ENCODE measurements at regions not wholly inside any gene's neighbourhood (a gene's known extent, or its start where the extent isn't known, plus 50 kb on each side); places are given as distances from the start of the nearest gene placed in this dataset.
"Not testable (repeated sequence)": the region's sequence is repeated elsewhere in the genome, so short reads cannot be mapped to it uniquely, and the experiment has no call there.

DNA sequence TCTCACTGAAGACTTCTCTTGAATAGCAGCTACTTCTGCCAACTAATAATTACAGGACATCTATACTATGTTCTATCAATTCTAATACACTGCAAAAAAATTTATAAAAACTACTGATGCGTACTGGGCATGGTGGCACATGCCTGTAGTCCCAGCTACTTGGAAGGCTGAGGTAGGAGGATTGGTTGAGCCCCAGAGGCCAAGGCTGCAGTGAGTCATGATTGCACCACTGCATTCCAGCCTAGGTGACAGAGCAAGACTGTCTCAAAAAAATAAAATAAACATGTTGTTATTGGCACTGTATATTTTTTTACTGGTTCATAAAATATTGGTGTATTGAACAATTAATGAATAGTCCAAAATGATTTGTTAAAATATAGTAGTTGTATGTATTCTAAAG lies 97.0 kb upstream of the NAA35 start:
- not testable (repeated sequence) for H3K27me3 ChIP-seq, H3K4me3 ChIP-seq, H3K27ac ChIP-seq, H3K4me1 ChIP-seq, H3K9me3 ChIP-seq
- peak; percentile 48 for ATAC-seq
- whole genome bisulfite sequencing, 2 donors (ENCODE audit: low coverage in 1 of 2): 83 to 91% methylated on average over 1 of the region's 1 CpG
- peaks cover 0 to 82% of the 10 kb centered on the region in 2 donors for H3K36me3 ChIP-seq

DNA sequence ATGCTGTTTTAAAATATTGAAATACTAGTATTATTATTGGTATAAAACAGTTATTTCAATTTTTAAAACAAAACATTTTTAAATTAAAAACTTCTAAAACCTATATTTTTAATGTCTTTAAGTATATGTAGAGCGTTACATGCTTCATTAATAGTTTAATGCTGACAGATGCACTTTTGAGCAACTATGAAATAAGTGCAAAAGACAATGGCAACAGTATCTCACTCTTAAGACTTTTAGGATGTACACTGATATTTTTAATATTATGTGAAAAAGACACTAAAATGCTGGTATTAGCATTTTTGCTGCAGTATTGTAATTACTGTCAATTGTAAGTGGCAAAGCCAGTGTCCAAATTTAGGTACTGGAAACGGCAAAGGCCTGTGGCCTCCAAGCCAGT lies 93.2 kb upstream of the NAA35 start:
- peaks cover 0 to 79% of the 10 kb centered on the region in 2 donors for H3K36me3 ChIP-seq
- not testable (repeated sequence) for H3K4me3 ChIP-seq, H3K9me3 ChIP-seq, H3K27me3 ChIP-seq, H3K4me1 ChIP-seq, ATAC-seq, H3K27ac ChIP-seq
- WGBS, 2 donors (ENCODE audit: low coverage in 1 of 2): 81 to 96% methylated on average over 2 of the region's 2 CpGs

DNA sequence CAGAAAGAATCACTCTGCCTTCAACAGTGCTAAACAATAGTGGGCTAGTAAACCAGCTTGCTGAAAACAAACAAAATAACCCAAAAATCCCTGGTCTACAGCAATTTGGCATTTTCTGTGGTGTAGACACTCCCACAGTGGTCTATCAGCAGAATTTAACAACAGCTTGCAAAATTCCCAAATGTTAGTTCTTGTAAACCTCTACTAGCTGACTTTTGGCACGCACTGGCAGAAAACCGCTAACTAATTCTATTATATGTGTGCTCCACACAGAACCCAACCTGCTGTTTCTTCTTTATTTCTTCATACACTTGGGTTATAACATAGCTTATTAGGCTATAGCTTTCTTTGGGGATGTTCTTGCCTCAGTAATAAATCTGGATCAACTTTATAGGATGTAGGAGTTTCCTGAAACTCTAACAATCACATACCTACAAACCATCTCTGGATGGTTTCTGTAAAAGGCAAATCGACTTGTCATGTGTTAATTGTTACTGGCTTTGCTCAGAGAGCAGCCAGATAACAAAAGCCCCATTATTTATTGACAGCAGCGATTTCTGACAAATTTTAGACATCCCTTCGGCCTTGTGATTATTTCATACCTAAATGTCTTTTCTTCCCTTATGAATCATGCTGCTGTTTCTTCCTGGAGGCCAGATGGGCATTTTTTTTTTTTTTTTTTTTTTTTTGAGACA lies 82.7 kb upstream of the NAA35 start:
- Histone ChIP-seq H3K36me3 (peaks cover 0 to 25% of the 10 kb centered on the region in 2 donors), H3K27me3 (no peaks in the 10 kb centered on the region), H3K4me1 (no peaks in the 10 kb centered on the region), H3K4me3 (no peak overlapping the region), H3K27ac (no peak overlapping the region), H3K9me3 (no peaks in the 10 kb centered on the region)
- 55 to 77% methylated on average over 3 to 5 of the region's 5 CpGs for WGBS, 2 donors (ENCODE audit: low coverage in 1 of 2)
- ATAC-seq: no peak
- TF ChIP-seq POLR2AphosphoS5 (IDR thresholded peaks at IDR 0.05): no peak
- TF ChIP-seq, protein P1, sequence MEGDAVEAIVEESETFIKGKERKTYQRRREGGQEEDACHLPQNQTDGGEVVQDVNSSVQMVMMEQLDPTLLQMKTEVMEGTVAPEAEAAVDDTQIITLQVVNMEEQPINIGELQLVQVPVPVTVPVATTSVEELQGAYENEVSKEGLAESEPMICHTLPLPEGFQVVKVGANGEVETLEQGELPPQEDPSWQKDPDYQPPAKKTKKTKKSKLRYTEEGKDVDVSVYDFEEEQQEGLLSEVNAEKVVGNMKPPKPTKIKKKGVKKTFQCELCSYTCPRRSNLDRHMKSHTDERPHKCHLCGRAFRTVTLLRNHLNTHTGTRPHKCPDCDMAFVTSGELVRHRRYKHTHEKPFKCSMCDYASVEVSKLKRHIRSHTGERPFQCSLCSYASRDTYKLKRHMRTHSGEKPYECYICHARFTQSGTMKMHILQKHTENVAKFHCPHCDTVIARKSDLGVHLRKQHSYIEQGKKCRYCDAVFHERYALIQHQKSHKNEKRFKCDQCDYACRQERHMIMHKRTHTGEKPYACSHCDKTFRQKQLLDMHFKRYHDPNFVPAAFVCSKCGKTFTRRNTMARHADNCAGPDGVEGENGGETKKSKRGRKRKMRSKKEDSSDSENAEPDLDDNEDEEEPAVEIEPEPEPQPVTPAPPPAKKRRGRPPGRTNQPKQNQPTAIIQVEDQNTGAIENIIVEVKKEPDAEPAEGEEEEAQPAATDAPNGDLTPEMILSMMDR (IDR thresholded peaks at IDR 0.05): no peak
- TF ChIP-seq POLR2A (IDR thresholded peaks at IDR 0.05): no peak
- TF ChIP-seq EP300 (IDR thresholded peaks at IDR 0.05): no peak

DNA sequence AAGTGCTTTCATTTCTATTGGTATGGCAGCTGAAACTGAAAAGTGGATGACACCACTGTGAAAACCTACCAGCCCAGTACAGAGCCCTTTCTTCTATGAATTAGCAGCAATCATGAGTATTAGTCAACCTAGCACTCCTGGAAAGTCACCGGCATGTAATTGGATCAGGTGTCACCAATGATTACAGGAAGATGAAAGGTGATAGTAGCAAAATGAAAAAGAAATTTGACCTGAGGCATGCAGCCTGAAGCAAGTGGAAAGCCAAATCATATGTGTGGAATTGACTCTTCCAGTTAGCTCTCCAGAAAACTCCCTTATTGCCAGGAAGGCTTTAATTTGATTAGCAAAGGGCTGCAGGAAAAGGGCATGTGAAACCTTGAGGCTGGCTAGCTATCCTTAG lies 81.2 kb upstream of the NAA35 start:
- no peak for ATAC-seq
- Histone ChIP-seq H3K4me3 (no peak overlapping the region), H3K9me3 (no peaks in the 10 kb centered on the region), H3K27me3 (no peaks in the 10 kb centered on the region), H3K4me1 (no peaks in the 10 kb centered on the region), H3K36me3 (peaks cover 0 to 22% of the 10 kb centered on the region in 2 donors), H3K27ac (no peak overlapping the region)
- 29 to 75% methylated on average over 1 of the region's 1 CpG for WGBS, 2 donors (ENCODE audit: low coverage in 1 of 2)
- TF ChIP-seq, protein P1 (IDR thresholded peaks at IDR 0.05): no peak
- TF ChIP-seq POLR2A (IDR thresholded peaks at IDR 0.05) (no peak), EP300 (IDR thresholded peaks at IDR 0.05) (no peak), POLR2AphosphoS5 (IDR thresholded peaks at IDR 0.05) (no peak)

DNA sequence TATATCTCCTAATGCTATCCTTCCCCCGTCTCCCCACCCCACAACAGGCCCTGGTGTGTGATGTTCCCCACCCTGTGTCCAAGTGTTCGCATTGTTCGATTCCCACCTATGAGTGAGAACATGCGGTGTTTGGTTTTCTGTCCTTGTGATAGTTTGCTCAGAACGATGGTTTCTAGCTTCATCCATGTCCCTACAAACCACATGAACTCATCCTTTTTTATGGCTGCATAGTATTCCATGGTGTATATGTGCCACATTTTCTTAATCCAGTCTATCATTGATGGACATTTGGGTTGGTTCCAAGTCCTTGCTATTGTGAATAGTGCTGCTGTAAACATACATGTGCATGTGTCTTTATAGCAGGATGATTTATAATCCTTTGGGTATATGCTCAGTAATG lies 79.1 kb upstream of the NAA35 start:
- H3K9me3 ChIP-seq, ATAC-seq, H3K4me3 ChIP-seq, H3K27me3 ChIP-seq, H3K4me1 ChIP-seq, H3K27ac ChIP-seq: not testable (repeated sequence)
- 92 to 100% methylated on average over 5 of the region's 5 CpGs for WGBS, 2 donors (ENCODE audit: low coverage in 1 of 2)
- H3K36me3 ChIP-seq: peaks cover 0 to 18% of the 10 kb centered on the region in 2 donors

DNA sequence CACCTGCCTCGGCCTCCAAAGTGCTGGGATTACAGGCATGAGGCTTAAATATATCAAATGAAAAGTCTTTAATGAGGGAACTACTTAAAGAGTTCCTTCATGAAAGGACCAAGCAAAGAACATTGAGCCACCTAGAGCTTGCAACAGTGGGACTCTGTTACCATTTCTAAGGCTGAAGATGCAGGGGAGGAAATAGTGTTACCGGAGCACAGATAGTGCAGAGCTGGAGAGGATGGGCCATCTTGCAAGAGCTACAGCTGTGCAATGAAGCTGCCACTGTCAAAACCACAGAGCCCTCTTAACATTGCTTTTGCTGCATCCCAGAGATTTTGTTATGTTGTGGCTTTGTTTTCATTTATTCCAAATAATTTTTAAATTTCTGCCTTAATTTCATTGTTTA lies 77.1 kb upstream of the NAA35 start:
- Histone ChIP-seq H3K27ac (no peak overlapping the region), H3K36me3 (peaks cover 0 to 14% of the 10 kb centered on the region in 2 donors), H3K4me3 (no peak overlapping the region), H3K27me3 (no peaks in the 10 kb centered on the region), H3K9me3 (no peaks in the 10 kb centered on the region), H3K4me1 (no peaks in the 10 kb centered on the region)
- WGBS, 2 donors (ENCODE audit: low coverage in 1 of 2): 86 to 92% methylated on average over 1 to 2 of the region's 2 CpGs
- ATAC-seq: no peak
- TF ChIP-seq, protein P1 (IDR thresholded peaks at IDR 0.05): no peak
- TF ChIP-seq POLR2AphosphoS5 (IDR thresholded peaks at IDR 0.05): no peak
- no peak for TF ChIP-seq EP300 (IDR thresholded peaks at IDR 0.05)
- no peak for TF ChIP-seq POLR2A (IDR thresholded peaks at IDR 0.05)
